B cell (primary cell): ENCODE measurements at regions not wholly inside any gene's neighbourhood (a gene's known extent, or its start where the extent isn't known, plus 50 kb on each side); places are given as distances from the start of the nearest gene placed in this dataset.

ENCODE experiments used
- ATAC-seq: fragments of 200-7000 bp; cut with Tn5 transposase; one replicate; pipeline ENCODE4 v1.10.0; 2021; ENCODE audit warnings: low read depth, mild to moderate bottlenecking, moderate number of reproducible peaks, moderate library complexity
- CTCF ChIA-PET: fragments of 350-600 bp; sonication (Branson Sonifier 250); formaldehyde crosslinking; loops from one replicate; lab custom pipeline; 2021; ENCODE audit warnings: antibody characterized with exemption, inconsistent platforms; lab: Charles Lee
- POLR2A ChIA-PET: fragments of 350-600 bp; sonication (Branson Sonifier 250); formaldehyde crosslinking; loops from one replicate; lab custom pipeline; 2021; ENCODE audit warnings: antibody characterized with exemption; lab: Charles Lee
- DNase-seq: peaks from one replicate; pipeline ENCODE4 v3.0.0; 2013
- H2AFZ ChIP-seq: 2 replicates; pipeline ENCODE4 v1.6.1; 2012; ENCODE audit warnings: mild to moderate bottlenecking, low read depth, low read length; ENCODE audit not compliant: insufficient read depth, poor library complexity, severe bottlenecking
- H3K27ac ChIP-seq, 2 donors: 1 replicate in 1 of 2; 2 replicates in 1 of 2; pipeline ENCODE4 v1.5.1; 2012 to 2013; ENCODE audit warnings: low read length in 2 of 2, mild to moderate bottlenecking in 2 of 2, moderate library complexity in 1 of 2
- H3K27me3 ChIP-seq, 4 experiments: fragments of 200-600 bp in 1 of 4; sonication (generic) in 1 of 4; replicated peaks in 1 of 4; 1 replicate in 2 of 4; 2 replicates in 2 of 4; pipeline versions ENCODE4 v1.6.1 to v1.7.0; 2013 to 2016; ENCODE audit warnings: low read length in 3 of 4, mild to moderate bottlenecking in 2 of 4, mixed read lengths in 1 of 4, moderate library complexity in 1 of 4; ENCODE audit not compliant: insufficient read depth in 4 of 4, control insufficient read depth in 3 of 4; ENCODE audit errors: control extremely low read depth in 1 of 4
- H3K36me3 ChIP-seq, 2 experiments: replicated peaks in 1 of 2; 1 replicate in 1 of 2; 2 replicates in 1 of 2; pipeline versions ENCODE4 v1.6.1 to v1.7.1; 2013; ENCODE audit warnings: low read length in 1 of 2; ENCODE audit not compliant: insufficient read depth in 2 of 2, control insufficient read depth in 1 of 2; ENCODE audit errors: control extremely low read depth in 1 of 2, extremely low read depth in 1 of 2
- H3K4me1 ChIP-seq, 2 donors: fragments of 200-600 bp in 1 of 2; sonication (generic) in 1 of 2; 1 replicate in 1 of 2; 2 replicates in 1 of 2; pipeline versions ENCODE4 v1.5.1 to v1.6.1; 2013 to 2017; ENCODE audit warnings: low read length in 2 of 2; ENCODE audit not compliant: control insufficient read depth in 2 of 2, insufficient read depth in 2 of 2
- H3K4me2 ChIP-seq: replicated peaks from 2 replicates; pipeline ENCODE3; 2012; ENCODE audit warnings: mild to moderate bottlenecking, low read depth, low read length; ENCODE audit not compliant: poor library complexity, severe bottlenecking
- H3K4me3 ChIP-seq, 5 experiments: fragments of 200-600 bp in 1 of 5; sonication (generic) in 1 of 5; 1 replicate in 3 of 5; 2 replicates in 2 of 5; pipeline versions ENCODE4 v1.5.1 to v1.7.0; 2011 to 2016; ENCODE audit warnings: low read length in 4 of 5, mild to moderate bottlenecking in 4 of 5, low read depth in 2 of 5, control low read depth in 1 of 5, moderate library complexity in 1 of 5; ENCODE audit not compliant: insufficient read depth in 1 of 5; ENCODE audit errors: control extremely low read depth in 1 of 5, extremely low read depth in 1 of 5
- H3K79me2 ChIP-seq: fragments of 200-600 bp; sonication (generic); one replicate; pipeline ENCODE4 v1.6.0; 2016; ENCODE audit warnings: low read length; ENCODE audit not compliant: control insufficient read depth, insufficient read depth
- H3K9ac ChIP-seq: fragments of 200-600 bp; sonication (generic); 2 replicates; pipeline ENCODE4 v1.6.1; 2017; ENCODE audit warnings: mild to moderate bottlenecking, low read length, moderate library complexity
- H3K9me3 ChIP-seq, 3 donors: one replicate each; pipeline versions ENCODE4 v1.6.1 to v1.7.1; 2013; ENCODE audit warnings: low read length in 2 of 3; ENCODE audit not compliant: control insufficient read depth in 2 of 3, insufficient read depth in 1 of 3; ENCODE audit errors: control extremely low read depth in 1 of 3
- H4K20me1 ChIP-seq: 2 replicates; pipeline ENCODE4 v1.6.0; 2012; ENCODE audit warnings: mild to moderate bottlenecking, low read length; ENCODE audit not compliant: insufficient read depth, control insufficient read depth, poor library complexity, severe bottlenecking
- H3K27ac Mint-ChIP-seq: one replicate; pipeline ENCODE4 v1.8.0; 2021; ENCODE audit warnings: mixed read lengths
- H3K27me3 Mint-ChIP-seq: one replicate; pipeline ENCODE4 v1.8.0; 2021; ENCODE audit warnings: mixed read lengths
- H3K4me1 Mint-ChIP-seq: one replicate; pipeline ENCODE4 v1.8.0; 2021; ENCODE audit warnings: mixed read lengths
- H3K4me3 Mint-ChIP-seq: one replicate; pipeline ENCODE4 v1.8.0; 2021; ENCODE audit warnings: mixed read lengths
- H3K9me3 Mint-ChIP-seq: one replicate; pipeline ENCODE4 v1.8.0; 2022; ENCODE audit warnings: mixed read lengths; ENCODE audit not compliant: insufficient read depth
- CTCF ChIP-seq: fragments of 200-600 bp; IDR thresholded peaks from one replicate; pipeline ENCODE4 v1.8.0; 2022; ENCODE audit warnings: antibody characterized with exemption, mild to moderate bottlenecking
- EZH2 ChIP-seq: IDR thresholded peaks from 2 replicates; pipeline ENCODE4 v1.6.1; 2012; ENCODE audit warnings: borderline replicate concordance, low read depth, mild to moderate bottlenecking, moderate library complexity, low read length; ENCODE audit not compliant: insufficient read depth, poor library complexity, severe bottlenecking
- WGBS: methylation state at CpG from one replicate; pipeline ENCODE4 v1.1.5; 2013; ENCODE audit warnings: missing lambda C conversion rate; ENCODE audit not compliant: insufficient coverage; 5-methylcytosine and 5-hydroxymethylcytosine counted together
- intact Hi-C: fragments of 100-400 bp; cut with micrococcal nuclease; formaldehyde crosslinking; loops from one replicate; pipeline ENCODE4 v1.10.0; 2022

GRCh38 chr5:145683431-145683830, 151.7 kb downstream of the PRELID2 start:
- no peak for ATAC-seq
- 88% methylated on average over 1 of the region's 2 CpGs for WGBS
- Histone ChIP-seq H3K9me3 (no peaks in the 10 kb centered on the region), H3K4me3 (no peak overlapping the region), H3K27ac (no peak overlapping the region), H2AFZ (no peak overlapping the region), H3K79me2 (no peaks in the 10 kb centered on the region), H4K20me1 (no peaks in the 10 kb centered on the region), H3K27me3 (no peaks in the 10 kb centered on the region), H3K4me2 (no peak overlapping the region), H3K4me1 (no peaks in the 10 kb centered on the region), H3K9ac (no peak overlapping the region), H3K36me3 (no peaks in the 10 kb centered on the region)
- peaks cover 1% of the 10 kb centered on the region for H3K4me1 Mint-ChIP-seq
- TF ChIP-seq EZH2: no peak
- no peak for DNase-seq
- ChIA-PET CTCF (interaction anchor here (0.6 kb wide), 1 partner anchor 10 kb away, joined by 3 read pairs; no protein-coding TSS in a partner anchor), POLR2A (no interaction called here)
- no peak overlapping the region for H3K4me3 Mint-ChIP-seq
- intact Hi-C loops: loop anchor here (5.0 kb wide), 1 partner anchor 144 kb away; no protein-coding TSS in a partner anchor
- H3K27me3 Mint-ChIP-seq: no peaks in the 10 kb centered on the region
- H3K9me3 Mint-ChIP-seq: no peaks in the 10 kb centered on the region
- no peak overlapping the region for H3K27ac Mint-ChIP-seq

GRCh38 chr5:145682197-145682899, 152.8 kb downstream of the PRELID2 start:
- H3K4me3 ChIP-seq: no peak overlapping the region
- no peak overlapping the region for H3K27ac ChIP-seq

More at GRCh38 chr5:145682197-145682899, 152.8 kb downstream of the PRELID2 start:
- H4K20me1 ChIP-seq: no peaks in the 10 kb centered on the region
- no peaks in the 10 kb centered on the region for H3K79me2 ChIP-seq
- ATAC-seq: no peak
- TF ChIP-seq CTCF: no peak
- no peak for TF ChIP-seq EZH2
- no peaks in the 10 kb centered on the region for H3K27me3 ChIP-seq
- Mint-ChIP-seq H3K4me3 (no peak overlapping the region), H3K27me3 (no peaks in the 10 kb centered on the region), H3K4me1 (no peaks in the 10 kb centered on the region), H3K9me3 (no peaks in the 10 kb centered on the region), H3K27ac (no peak overlapping the region)
- no peaks in the 10 kb centered on the region for H3K9me3 ChIP-seq
- CTCF ChIA-PET: interaction anchor here (0.6 to 1.1 kb wide), 4 partner anchors 9 to 146 kb away, joined by 3 to 4 read pairs (median 3); no protein-coding TSS in a partner anchor
- POLR2A ChIA-PET: no interaction called here
- H3K4me1 ChIP-seq: no peaks in the 10 kb centered on the region
- H3K4me2 ChIP-seq: no peak overlapping the region
- no peak overlapping the region for H2AFZ ChIP-seq
- WGBS: 93% methylated on average over 6 of the region's 8 CpGs
- H3K36me3 ChIP-seq: no peaks in the 10 kb centered on the region
- no peak for DNase-seq
- H3K9ac ChIP-seq: no peak overlapping the region
- intact Hi-C loops: loop anchor here (5.0 kb wide), 1 partner anchor 145 kb away; no protein-coding TSS in a partner anchor
